Upper lobe of left lung (tissue), 4 donors: ENCODE measurements at regions not wholly inside any gene's neighbourhood (a gene's known extent, or its start where the extent isn't known, plus 50 kb on each side); places are given as distances from the start of the nearest gene placed in this dataset.

Experiments used
- CTCF ChIP-seq, 6 experiments: fragments of 450-650 bp in 4 of 6; fragments of 200-600 bp in 2 of 6; sonication (generic) in 2 of 6; IDR thresholded peaks; one replicate each; pipeline ENCODE4 v1.5.1; 2016 to 2019; ENCODE audit warnings: antibody characterized with exemption in 6 of 6
- EP300 ChIP-seq, 4 donors: sonication (generic); formaldehyde crosslinking; IDR thresholded peaks; one replicate each; pipeline ENCODE4 v1.5.1; 2017; ENCODE audit warnings: antibody characterized with exemption in 4 of 4, control low read depth in 2 of 4
- POLR2AphosphoS5 ChIP-seq, 2 donors: sonication (generic); formaldehyde crosslinking; IDR thresholded peaks; one replicate each; pipeline ENCODE4 v1.5.1; 2017; ENCODE audit warnings: antibody characterized with exemption in 2 of 2

GRCh38 chr7:84913731-84914130, 273.1 kb downstream of the SEMA3D start:
- TF ChIP-seq CTCF (IDR thresholded peaks at IDR 0.05) (no peak), EP300 (IDR thresholded peaks at IDR 0.05) (no peak), POLR2AphosphoS5 (IDR thresholded peaks at IDR 0.05) (no peak)
